ENCODE measurements at regions not wholly inside any gene's neighbourhood (a gene's known extent, or its start where the extent isn't known, plus 50 kb on each side); places are given as distances from the start of the nearest gene placed in this dataset.
A peak's percentile ranks its signal among the peaks of the same experiment; 100 is the strongest.

DNA sequence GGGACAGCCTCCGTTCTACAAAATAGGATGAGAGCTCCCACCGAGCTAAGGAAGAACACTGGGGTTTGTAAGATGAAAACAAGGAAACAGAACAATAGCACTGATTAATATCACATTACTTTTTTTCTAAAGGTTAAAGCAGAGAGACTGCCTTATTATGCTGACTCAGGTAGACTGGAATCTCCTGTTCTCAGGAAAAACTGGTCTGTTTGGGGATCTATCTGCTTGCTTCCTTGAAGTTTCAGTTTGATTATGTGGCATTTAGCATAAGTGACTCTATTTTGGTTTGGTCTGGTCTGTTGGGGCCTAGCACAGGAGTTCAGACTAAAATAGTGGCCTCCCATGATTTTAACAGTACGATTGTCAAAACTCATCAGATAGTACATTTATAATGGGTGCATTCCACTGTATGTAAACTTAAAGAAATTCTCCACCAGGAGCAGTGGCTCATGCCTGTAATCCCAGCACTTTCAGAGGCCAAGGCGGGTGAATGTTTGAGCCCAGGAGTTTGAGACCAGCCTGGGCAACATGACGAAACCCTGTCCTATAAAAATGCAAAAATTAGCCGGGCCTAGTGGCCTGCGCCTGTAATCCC, 64.1 kb upstream of the NDUFV2 start:
- DNase-seq (ENCODE audit: low read depth, low spot score): no peak
- H3K4me2 ChIP-seq (ENCODE audit: low read length): peak overlapping the region; percentile 48

More for the DNA sequence above, 64.1 kb upstream of the NDUFV2 start:
- POLR2A ChIA-PET: interaction anchor here (0.7 kb wide), 1 partner anchor 45 kb away, joined by 3 read pairs; no protein-coding TSS in a partner anchor
- no peaks in the 10 kb centered on the region for H3K27me3 ChIP-seq (ENCODE audit: insufficient read depth, low read length)
- H3K4me1 ChIP-seq (ENCODE audit: control insufficient read depth in 1 of 2, insufficient read depth in 2 of 2, low read length in 2 of 2): peaks cover 0 to 15% of the 10 kb centered on the region in 2 experiments; a peak in 2 of 4 replicates
- H3K36me3 ChIP-seq (ENCODE audit: control insufficient read depth in 1 of 2, insufficient read depth in 2 of 2, low read length in 2 of 2): no peaks in the 10 kb centered on the region
- BruUV-seq (replicated peaks): no TSS peak
- no peak overlapping the region for H3K27ac ChIP-seq (ENCODE audit: low read depth, low read length)
- H3K9me2 ChIP-seq (ENCODE audit: insufficient read depth): no peaks in the 10 kb centered on the region
- TF ChIP-seq, protein P1, sequence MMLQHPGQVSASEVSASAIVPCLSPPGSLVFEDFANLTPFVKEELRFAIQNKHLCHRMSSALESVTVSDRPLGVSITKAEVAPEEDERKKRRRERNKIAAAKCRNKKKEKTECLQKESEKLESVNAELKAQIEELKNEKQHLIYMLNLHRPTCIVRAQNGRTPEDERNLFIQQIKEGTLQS (IDR thresholded peaks at IDR 0.05): no peak
- TF ChIP-seq POLR2A (IDR thresholded peaks at IDR 0.05; ENCODE audit: borderline replicate concordance, extremely low read depth, insufficient read depth, insufficient read length): no peak
- 0 out of 2 replicates have a peak, but pooled peaks have one; percentile 41 for TF ChIP-seq SP1 (IDR thresholded peaks at IDR 0.05; ENCODE audit: low read depth)
- no peak for TF ChIP-seq CEBPB (IDR thresholded peaks at IDR 0.05; ENCODE audit: low read depth)
- TF ChIP-seq JUND (IDR thresholded peaks at IDR 0.05): no peak; the same call in 1 of the 2 replicates
- TF ChIP-seq TCF7L2 (IDR thresholded peaks at IDR 0.05; ENCODE audit: borderline replicate concordance, extremely low read depth, insufficient read depth, insufficient read length): no peak
- TF ChIP-seq RAD21 (IDR thresholded peaks at IDR 0.05; ENCODE audit: low read depth): no peak
- TF ChIP-seq, protein P2, sequence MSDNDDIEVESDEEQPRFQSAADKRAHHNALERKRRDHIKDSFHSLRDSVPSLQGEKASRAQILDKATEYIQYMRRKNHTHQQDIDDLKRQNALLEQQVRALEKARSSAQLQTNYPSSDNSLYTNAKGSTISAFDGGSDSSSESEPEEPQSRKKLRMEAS (IDR thresholded peaks at IDR 0.05): no peak
- TF ChIP-seq CBX3 (IDR thresholded peaks at IDR 0.05; ENCODE audit: low read depth): peak; percentile 43; the same call in 1 of the 2 replicates
- TF ChIP-seq FOSL1 (IDR thresholded peaks at IDR 0.05; ENCODE audit: low read depth): peak; percentile 15; the same call in 1 of the 2 replicates
- TF ChIP-seq, protein P3, sequence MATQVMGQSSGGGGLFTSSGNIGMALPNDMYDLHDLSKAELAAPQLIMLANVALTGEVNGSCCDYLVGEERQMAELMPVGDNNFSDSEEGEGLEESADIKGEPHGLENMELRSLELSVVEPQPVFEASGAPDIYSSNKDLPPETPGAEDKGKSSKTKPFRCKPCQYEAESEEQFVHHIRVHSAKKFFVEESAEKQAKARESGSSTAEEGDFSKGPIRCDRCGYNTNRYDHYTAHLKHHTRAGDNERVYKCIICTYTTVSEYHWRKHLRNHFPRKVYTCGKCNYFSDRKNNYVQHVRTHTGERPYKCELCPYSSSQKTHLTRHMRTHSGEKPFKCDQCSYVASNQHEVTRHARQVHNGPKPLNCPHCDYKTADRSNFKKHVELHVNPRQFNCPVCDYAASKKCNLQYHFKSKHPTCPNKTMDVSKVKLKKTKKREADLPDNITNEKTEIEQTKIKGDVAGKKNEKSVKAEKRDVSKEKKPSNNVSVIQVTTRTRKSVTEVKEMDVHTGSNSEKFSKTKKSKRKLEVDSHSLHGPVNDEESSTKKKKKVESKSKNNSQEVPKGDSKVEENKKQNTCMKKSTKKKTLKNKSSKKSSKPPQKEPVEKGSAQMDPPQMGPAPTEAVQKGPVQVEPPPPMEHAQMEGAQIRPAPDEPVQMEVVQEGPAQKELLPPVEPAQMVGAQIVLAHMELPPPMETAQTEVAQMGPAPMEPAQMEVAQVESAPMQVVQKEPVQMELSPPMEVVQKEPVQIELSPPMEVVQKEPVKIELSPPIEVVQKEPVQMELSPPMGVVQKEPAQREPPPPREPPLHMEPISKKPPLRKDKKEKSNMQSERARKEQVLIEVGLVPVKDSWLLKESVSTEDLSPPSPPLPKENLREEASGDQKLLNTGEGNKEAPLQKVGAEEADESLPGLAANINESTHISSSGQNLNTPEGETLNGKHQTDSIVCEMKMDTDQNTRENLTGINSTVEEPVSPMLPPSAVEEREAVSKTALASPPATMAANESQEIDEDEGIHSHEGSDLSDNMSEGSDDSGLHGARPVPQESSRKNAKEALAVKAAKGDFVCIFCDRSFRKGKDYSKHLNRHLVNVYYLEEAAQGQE (IDR thresholded peaks at IDR 0.05; ENCODE audit: low read depth): no peak
- no peak for TF ChIP-seq SRF (IDR thresholded peaks at IDR 0.05; ENCODE audit: low read depth)
- TF ChIP-seq, protein P4, sequence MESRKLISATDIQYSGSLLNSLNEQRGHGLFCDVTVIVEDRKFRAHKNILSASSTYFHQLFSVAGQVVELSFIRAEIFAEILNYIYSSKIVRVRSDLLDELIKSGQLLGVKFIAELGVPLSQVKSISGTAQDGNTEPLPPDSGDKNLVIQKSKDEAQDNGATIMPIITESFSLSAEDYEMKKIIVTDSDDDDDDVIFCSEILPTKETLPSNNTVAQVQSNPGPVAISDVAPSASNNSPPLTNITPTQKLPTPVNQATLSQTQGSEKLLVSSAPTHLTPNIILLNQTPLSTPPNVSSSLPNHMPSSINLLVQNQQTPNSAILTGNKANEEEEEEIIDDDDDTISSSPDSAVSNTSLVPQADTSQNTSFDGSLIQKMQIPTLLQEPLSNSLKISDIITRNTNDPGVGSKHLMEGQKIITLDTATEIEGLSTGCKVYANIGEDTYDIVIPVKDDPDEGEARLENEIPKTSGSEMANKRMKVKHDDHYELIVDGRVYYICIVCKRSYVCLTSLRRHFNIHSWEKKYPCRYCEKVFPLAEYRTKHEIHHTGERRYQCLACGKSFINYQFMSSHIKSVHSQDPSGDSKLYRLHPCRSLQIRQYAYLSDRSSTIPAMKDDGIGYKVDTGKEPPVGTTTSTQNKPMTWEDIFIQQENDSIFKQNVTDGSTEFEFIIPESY (IDR thresholded peaks at IDR 0.05; ENCODE audit: extremely low read depth, insufficient replicate concordance, low read length): no peak
- TF ChIP-seq POLR2AphosphoS5 (IDR thresholded peaks at IDR 0.05; ENCODE audit: low read depth, low read length): no peak
- no peak for TF ChIP-seq YY1 (IDR thresholded peaks at IDR 0.05; ENCODE audit: extremely low read depth, insufficient replicate concordance, low read depth, low read length)
- RAD21 ChIA-PET (ENCODE audit: low non-redundant PET in 1 of 2, low total read pairs in 2 of 2, uncharacterized antibody in 2 of 2, unreplicated experiment in 2 of 2): no interaction called here
- H4K20me1 ChIP-seq (ENCODE audit: insufficient read depth): no peaks in the 10 kb centered on the region
- peak overlapping the region; percentile 0; the same call in 1 of the 2 replicates for H3K9ac ChIP-seq (ENCODE audit: low read length)
- H3K79me2 ChIP-seq (ENCODE audit: insufficient read depth, low read length): no peaks in the 10 kb centered on the region
- intact Hi-C loops (cut with micrococcal nuclease): no loop called here
- ATAC-seq: peak; percentile 17; the same call in 1 of the 2 replicates
- no peaks in the 10 kb centered on the region for H3K9me3 ChIP-seq (ENCODE audit: control insufficient read depth in 1 of 2, insufficient read depth in 1 of 2, low read depth in 1 of 2, low read length in 2 of 2)
- no peak overlapping the region for H3K4me3 ChIP-seq (replicated peaks in 1 of 2; ENCODE audit: low read depth in 1 of 2, low read length in 2 of 2)
- H2AFZ ChIP-seq (ENCODE audit: low read depth, low read length, poor library complexity, severe bottlenecking): peak overlapping the region; percentile 33
- CTCF ChIA-PET: no interaction called here

Measured in HCT116 (cell line).